H54 (cell line): ENCODE measurements at regions not wholly inside any gene's neighbourhood (a gene's known extent, or its start where the extent isn't known, plus 50 kb on each side); places are given as distances from the start of the nearest gene placed in this dataset.

ENCODE experiments used
- DNase-seq: peaks from one replicate; pipeline ENCODE4 v3.0.0; 2011; ENCODE audit warnings: low spot score, mixed read lengths; ENCODE audit not compliant: insufficient read length
- FAIRE-seq: peaks from 3 replicates; lab custom pipeline; 2011; peaks lifted over from hg19 to GRCh38; lab: Jason Lieb, UNC
- POLR2A ChIP-seq: IDR thresholded peaks from 2 replicates; pipeline ENCODE4 v1.6.1; 2011; ENCODE audit warnings: low read depth, mild to moderate bottlenecking, low read length

DNA sequence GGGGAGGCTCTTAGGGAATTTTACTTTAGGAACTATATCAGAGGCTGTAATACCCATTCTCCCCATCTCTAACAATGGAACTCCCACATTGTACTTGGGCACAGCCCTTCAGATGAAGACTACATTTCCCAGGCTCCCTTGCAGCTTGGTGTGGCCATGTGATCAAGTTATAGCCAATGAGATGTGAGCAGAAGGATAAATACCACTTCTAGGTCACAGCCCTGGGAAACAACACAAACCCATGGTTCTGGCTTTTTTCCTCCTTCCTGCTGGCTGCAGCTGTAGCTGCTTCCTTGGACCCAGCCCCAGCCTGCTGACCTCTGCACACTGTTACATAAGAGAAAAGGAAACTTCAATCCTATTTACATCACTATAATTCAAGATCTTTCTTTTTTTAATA, 445.9 kb upstream of the JARID2 start:
- TF ChIP-seq POLR2A: no peak
- FAIRE-seq (peak; percentile 55), DNase-seq (peak; percentile 54)

GRCh38 chr6:14802514-14803160, 443.2 kb upstream of the JARID2 start:
- DNase-seq: no peak
- no peak for FAIRE-seq

GRCh38 chr6:14804001-14804784, 441.7 kb upstream of the JARID2 start:
- FAIRE-seq (no peak), DNase-seq (no peak)
- no peak for TF ChIP-seq POLR2A

More at GRCh38 chr6:14802514-14803160, 443.2 kb upstream of the JARID2 start:
- no peak for TF ChIP-seq POLR2A

GRCh38 chr6:14804785-14805210, 441.1 kb upstream of the JARID2 start:
- no peak for FAIRE-seq
- no peak for TF ChIP-seq POLR2A
- DNase-seq: no peak

DNA sequence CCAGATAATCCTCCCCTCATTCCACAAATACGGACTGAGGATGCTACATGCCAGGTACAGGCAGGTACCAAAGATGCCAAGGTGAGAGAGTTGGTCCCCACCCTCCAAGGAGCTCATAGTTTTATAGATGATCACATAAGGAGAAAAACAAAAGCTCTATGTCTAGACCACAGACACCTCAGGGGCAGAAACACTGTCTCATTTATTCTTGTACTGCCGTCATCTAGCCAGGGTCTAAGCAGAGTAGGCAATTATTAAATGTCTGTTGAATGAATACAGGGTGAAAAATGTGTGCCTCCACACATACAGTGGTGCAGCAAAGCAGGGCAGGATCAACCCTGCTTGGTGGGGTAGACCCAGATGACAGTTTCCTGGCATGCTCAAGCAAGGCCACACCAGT, 439.8 kb upstream of the JARID2 start:
- no peak for FAIRE-seq
- TF ChIP-seq POLR2A: no peak
- DNase-seq: no peak

GRCh38 chr6:14807130-14807529, 438.7 kb upstream of the JARID2 start:
- FAIRE-seq (no peak), DNase-seq (no peak)
- TF ChIP-seq POLR2A: no peak

- no peak for FAIRE-seq
- no peak for TF ChIP-seq POLR2A
These were observed 437.9 kb upstream of the JARID2 start for GRCh38 chr6:14807971-14808370.

DNA sequence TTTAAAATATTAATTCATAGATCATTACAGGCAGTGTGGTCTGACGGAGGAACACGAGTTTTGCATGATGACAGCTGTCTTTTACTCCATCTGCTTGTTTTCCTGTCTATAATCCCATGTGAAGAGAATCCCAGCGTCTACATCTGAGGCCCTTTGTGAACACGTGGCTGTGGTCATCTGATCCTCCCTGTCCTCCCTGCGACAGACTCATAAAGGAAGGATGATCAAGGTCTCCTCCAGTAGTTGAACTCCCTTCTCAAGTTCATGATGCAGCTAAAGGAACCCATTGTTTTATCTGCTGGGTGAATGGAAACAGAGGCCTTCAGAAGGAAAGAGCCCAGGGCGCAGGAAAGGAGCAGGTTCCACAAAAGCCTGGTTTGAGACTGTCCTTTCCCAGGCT, 435.8 kb upstream of the JARID2 start:
- FAIRE-seq (no peak), DNase-seq (no peak)
- no peak for TF ChIP-seq POLR2A

More at GRCh38 chr6:14807971-14808370, 437.9 kb upstream of the JARID2 start:
- DNase-seq: no peak

DNA sequence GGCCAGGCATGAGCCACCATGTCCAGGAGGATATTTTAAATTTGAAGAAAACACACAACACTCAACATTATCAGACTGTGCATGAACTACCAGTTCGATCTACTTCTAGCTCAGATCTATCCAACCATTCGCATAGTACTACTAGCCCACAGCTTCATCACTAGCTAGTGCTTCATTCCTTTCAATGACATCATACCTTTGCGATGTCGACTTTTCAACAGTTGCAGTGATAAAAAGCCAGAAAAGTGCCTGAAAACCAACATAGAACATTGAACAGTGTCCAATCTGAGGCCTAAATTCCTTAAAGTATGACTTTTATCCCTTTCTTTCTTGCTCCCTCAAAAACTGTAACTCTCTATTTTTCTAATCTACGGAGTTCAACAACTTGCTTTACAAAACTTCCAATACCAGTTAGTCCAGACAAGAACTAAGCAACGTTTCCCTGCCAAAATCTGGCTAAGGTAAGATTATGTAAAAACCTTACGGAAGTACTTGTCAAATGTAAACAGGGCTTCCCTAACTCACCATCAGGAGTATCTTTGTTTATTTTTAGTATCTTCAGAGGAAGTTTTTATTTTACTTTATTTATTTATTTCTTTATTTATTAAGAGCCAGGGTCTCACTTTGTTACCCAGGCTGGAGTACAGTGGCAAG, 434.0 kb upstream of the JARID2 start:
- FAIRE-seq: no peak
- no peak for DNase-seq
- TF ChIP-seq POLR2A: no peak

GRCh38 chr6:14814016-14814415, 431.9 kb upstream of the JARID2 start:
- FAIRE-seq: no peak
- no peak for DNase-seq
- TF ChIP-seq POLR2A: no peak

DNA sequence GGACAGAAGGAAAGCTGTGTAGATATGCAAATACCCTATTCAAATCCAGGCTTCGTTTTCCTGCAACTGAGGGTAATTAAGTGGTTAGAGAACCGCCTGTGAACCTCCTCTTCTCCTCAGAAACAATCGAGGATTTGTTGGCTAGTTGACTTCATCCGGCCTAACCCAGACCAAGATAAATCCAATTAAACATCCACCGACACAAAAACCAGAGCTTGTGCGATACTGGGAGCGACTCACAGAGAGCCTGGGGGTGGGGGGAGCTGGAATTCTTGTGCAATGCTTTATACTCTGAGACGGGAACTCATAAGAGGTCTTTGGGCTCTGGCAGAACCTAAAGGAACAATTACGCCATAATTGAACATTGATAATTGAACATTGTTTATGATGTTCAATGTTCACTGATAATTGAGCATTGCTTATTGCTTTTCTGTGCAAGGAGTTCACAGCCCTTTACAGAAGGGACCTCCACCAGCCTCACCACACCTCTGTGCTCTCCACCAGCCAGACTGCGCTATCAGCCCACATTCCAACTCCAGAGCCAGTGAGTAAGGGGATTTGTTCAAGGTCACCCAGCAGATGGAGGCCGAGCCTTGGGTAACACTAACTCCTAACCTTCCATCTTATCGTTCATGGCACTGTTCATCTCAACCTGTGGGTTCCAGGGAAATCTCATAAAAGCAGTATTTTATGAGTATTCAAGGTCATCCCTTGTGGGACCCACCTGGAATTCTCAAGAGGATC, 429.6 kb upstream of the JARID2 start:
- no peak for FAIRE-seq
- no peak for DNase-seq
- TF ChIP-seq POLR2A: no peak

DNA sequence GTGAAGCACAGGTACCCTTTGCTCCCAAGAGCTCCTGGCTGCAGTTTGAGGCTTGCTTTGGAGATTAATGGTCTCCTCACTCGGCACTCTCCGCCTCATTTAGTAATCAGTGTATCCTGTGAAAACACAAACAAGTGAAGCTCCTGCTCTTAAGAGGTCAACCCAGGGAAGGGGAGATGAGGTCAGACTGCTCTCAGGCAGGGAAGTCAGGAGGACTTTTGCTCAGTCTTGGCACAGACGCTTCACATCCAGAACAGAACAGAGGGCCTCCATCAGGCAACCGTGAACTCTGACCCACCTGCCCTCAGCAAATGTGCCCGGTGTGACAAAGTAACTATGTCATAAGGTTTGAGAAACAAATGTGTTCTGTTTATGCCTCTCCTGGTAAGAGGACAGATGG, 428.8 kb upstream of the JARID2 start:
- no peak for FAIRE-seq
- DNase-seq: no peak
- no peak for TF ChIP-seq POLR2A

DNA sequence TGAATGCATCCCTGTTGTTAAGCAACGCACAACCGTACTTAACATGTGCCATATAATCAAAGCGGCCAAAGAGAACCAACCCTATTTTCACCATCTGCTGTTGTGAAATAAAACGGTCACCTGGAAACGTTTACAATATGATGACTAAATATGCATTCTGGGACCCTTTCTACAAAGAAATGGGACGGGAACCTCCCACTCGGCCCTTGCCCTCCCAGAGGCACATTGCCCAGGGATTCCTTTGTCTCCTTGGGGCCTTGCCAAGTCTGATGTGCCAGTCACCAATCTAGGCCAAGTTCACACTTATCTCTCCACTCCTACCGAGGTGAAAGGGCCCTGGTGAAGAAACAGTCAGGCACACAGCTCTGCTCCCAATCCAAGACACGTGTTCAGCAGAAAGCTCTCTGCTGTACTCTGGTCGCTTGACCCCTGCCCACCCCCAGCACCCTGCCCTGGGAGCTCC, 427.4 kb upstream of the JARID2 start:
- no peak for FAIRE-seq
- DNase-seq: no peak
- TF ChIP-seq POLR2A: no peak
